T-helper 2 cell treated with Interferon-gamma antibody and Interleukin-4, amounts not matched to agents 5 μg/mL and 100 μg/mL, for 36 hours (primary cell): ENCODE measurements at regions not wholly inside any gene's neighbourhood (a gene's known extent, or its start where the extent isn't known, plus 50 kb on each side); places are given as distances from the start of the nearest gene placed in this dataset.

Experiments used
- DNase-seq: peaks from one replicate; pipeline ENCODE4 v3.0.0; 2021; ENCODE audit warnings: low spot score
- H3K27ac Mint-ChIP-seq: one replicate; pipeline ENCODE4 v1.8.0; 2021; ENCODE audit warnings: mild to moderate bottlenecking, mixed read lengths
- H3K27me3 Mint-ChIP-seq: one replicate; pipeline ENCODE4 v1.8.0; 2021; ENCODE audit warnings: low read depth, mixed read lengths
- H3K36me3 Mint-ChIP-seq: one replicate; pipeline ENCODE4 v1.8.0; 2021; ENCODE audit warnings: low read depth, mixed read lengths
- H3K4me1 Mint-ChIP-seq: one replicate; pipeline ENCODE4 v1.8.0; 2021; ENCODE audit warnings: low read depth, mixed read lengths
- H3K4me3 Mint-ChIP-seq: one replicate; pipeline ENCODE4 v1.8.0; 2022; ENCODE audit warnings: mild to moderate bottlenecking, moderate library complexity, mixed read lengths
- H3K9me3 Mint-ChIP-seq: one replicate; pipeline ENCODE4 v1.8.0; 2021; ENCODE audit warnings: mixed read lengths

DNA sequence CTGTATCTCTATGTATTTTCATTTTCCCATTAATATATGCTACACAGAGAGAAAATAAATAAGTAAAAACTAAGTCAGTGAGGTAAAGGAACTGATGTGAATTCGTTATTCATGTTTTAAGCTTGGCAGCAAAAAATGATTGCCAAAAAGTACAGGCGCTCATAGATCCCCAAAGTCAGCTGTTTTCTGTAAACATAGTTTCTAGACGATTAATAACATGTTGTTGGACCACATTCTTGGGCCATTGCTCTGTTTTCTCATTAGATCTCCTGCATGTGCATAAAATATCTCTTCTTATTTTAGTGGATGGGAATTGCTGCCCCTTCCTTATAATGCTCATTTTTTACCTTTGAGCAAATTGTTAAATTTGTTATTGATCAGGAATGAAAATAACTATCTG, 215.2 kb downstream of the TLE1 start:
- no peaks in the 10 kb centered on the region for H3K9me3 Mint-ChIP-seq
- H3K4me1 Mint-ChIP-seq, result no peaks in the 10 kb centered on the region
- H3K27ac Mint-ChIP-seq, result no peak overlapping the region
- H3K36me3 Mint-ChIP-seq, result no peaks in the 10 kb centered on the region
- no peaks in the 10 kb centered on the region for H3K27me3 Mint-ChIP-seq
- H3K4me3 Mint-ChIP-seq, result no peak overlapping the region
- DNase-seq, result no peak

DNA sequence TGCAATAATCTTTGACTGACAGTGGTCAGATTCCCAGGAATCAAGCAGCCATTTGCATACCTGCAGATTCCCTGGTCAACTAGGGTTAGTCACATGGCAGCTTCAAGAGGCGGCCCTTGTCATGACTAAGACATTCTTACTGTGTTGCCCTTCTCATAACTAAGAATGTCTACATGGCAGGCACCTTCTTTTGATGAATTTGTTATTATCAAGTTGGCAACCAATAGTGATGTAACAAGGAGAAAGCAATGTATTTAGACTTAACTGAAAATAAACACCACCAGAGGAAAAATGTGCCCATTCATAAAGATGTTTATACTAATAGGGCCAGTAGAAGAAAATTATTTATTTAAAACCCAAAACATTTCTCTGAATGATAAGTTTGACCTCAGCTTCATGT, 215.6 kb downstream of the TLE1 start:
- H3K9me3 Mint-ChIP-seq, result no peaks in the 10 kb centered on the region
- H3K27me3 Mint-ChIP-seq, result no peaks in the 10 kb centered on the region
- no peak for DNase-seq
- no peaks in the 10 kb centered on the region for H3K36me3 Mint-ChIP-seq
- no peaks in the 10 kb centered on the region for H3K4me1 Mint-ChIP-seq
- H3K4me3 Mint-ChIP-seq, result no peak overlapping the region
- H3K27ac Mint-ChIP-seq, result no peak overlapping the region

DNA sequence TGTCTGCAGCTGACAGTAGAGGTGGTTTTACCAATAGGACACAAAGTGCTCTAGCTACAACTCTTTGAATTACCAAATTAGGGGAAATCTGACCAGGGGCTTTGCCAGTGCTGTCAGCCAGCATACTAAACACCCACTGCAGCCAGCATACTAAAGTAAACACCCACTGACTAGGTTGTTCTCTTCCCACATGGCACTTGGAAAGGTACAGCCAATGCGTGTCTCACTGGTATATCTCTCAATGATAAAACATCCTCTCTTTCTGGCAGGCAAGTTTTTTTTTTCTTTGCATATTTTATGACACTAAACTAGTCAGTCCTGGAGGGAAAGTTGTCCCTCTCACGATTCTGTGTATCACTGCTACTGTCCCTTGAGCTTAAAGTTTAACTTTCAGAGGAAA, 216.1 kb downstream of the TLE1 start:
- H3K4me1 Mint-ChIP-seq, result no peaks in the 10 kb centered on the region
- no peak overlapping the region for H3K4me3 Mint-ChIP-seq

DNA sequence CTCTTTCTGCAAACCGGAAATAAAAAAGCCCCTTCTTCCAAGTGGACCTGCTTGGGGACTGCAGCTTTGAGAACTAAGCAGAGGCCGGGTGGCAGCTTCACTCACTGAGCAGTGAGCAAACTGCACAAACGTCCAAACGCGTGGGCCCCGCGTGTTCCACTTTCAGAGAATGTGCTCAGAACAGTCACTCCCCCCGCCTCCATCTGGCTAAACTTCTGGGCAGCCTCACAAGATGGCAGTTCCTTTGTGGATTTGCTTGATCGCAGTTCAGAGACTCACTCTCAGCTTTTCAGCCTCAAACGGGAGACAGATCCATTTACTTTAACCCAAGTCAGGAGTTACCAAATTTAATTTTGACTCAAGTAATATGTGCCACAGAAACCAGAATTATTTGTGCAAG, 216.6 kb downstream of the TLE1 start:
- Mint-ChIP-seq H3K4me3 (no peak overlapping the region), H3K27ac (no peak overlapping the region), H3K36me3 (no peaks in the 10 kb centered on the region), H3K27me3 (no peaks in the 10 kb centered on the region), H3K9me3 (no peaks in the 10 kb centered on the region), H3K4me1 (no peaks in the 10 kb centered on the region)
- no peak for DNase-seq

More for the DNA sequence above, 216.1 kb downstream of the TLE1 start:
- Mint-ChIP-seq H3K27me3 (no peaks in the 10 kb centered on the region), H3K9me3 (no peaks in the 10 kb centered on the region), H3K36me3 (no peaks in the 10 kb centered on the region), H3K27ac (no peak overlapping the region)
- no peak for DNase-seq

DNA sequence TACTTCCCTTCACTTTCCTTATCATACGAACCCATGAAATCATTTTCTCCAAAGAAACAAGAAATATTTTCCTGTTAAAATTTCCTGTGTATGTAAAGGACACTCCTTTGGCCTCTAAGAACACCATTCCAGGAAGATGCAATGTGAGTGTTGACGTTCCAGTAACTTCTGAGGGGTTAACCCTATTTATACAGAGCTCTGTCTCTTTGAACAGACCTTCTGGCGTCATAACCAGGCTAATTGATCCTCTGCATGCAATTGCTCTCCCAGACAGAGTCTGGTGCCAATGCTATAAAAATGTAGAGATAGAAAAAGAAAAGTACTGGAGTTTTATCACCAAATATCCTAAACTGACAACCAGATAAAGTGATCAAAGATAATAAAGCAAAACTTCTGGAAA, 218.5 kb downstream of the TLE1 start:
- Mint-ChIP-seq H3K27ac (no peak overlapping the region), H3K27me3 (no peaks in the 10 kb centered on the region), H3K36me3 (no peaks in the 10 kb centered on the region), H3K4me1 (no peaks in the 10 kb centered on the region), H3K4me3 (no peak overlapping the region), H3K9me3 (no peaks in the 10 kb centered on the region)
- no peak for DNase-seq

DNA sequence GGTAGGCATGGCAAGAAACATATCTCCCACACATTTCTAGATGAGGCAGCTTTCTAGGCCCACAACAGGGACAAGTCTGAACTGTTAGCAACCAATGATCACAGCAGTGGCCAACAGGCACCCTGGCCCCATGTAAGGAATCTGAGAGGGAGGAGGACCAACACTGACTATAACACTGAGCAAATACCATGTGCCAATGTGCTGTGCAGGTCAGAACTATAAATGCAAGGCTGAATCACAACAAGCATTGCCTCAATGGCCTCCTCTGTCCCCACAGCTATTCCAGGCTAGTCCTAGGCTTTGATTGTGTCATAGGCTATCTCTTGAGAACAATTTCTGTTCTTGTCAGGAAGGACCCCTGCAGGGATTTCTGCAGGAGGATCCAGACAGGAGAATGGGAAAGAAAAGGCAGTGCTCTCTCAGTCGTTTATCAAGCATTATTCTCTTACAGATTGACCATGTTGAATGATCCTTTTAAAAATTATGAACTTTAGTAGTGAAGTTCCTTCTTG, 221.2 kb downstream of the TLE1 start:
- H3K27me3 Mint-ChIP-seq, result no peaks in the 10 kb centered on the region
- no peak for DNase-seq
- H3K9me3 Mint-ChIP-seq, result no peaks in the 10 kb centered on the region
- no peak overlapping the region for H3K27ac Mint-ChIP-seq
- H3K36me3 Mint-ChIP-seq, result no peaks in the 10 kb centered on the region
- no peaks in the 10 kb centered on the region for H3K4me1 Mint-ChIP-seq
- H3K4me3 Mint-ChIP-seq, result no peak overlapping the region

DNA sequence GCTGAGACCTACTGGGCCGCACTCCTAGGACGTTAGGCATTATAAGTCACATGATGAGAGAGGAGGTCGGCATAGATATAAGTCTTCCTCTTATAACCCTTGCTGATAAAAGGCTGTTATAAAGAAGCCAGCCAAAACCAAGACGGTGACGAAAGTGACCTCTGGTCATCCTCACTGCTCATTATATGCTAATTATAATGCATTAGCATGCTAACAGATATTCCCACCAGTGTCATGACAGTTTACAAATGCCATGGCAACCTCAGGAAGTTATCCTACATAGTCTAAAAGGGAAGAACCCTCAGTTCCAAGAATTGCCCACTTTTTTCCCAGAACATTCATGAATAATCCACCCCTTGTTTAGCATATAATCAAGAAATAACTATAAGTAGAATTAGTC, 222.4 kb downstream of the TLE1 start:
- DNase-seq, result no peak

DNA sequence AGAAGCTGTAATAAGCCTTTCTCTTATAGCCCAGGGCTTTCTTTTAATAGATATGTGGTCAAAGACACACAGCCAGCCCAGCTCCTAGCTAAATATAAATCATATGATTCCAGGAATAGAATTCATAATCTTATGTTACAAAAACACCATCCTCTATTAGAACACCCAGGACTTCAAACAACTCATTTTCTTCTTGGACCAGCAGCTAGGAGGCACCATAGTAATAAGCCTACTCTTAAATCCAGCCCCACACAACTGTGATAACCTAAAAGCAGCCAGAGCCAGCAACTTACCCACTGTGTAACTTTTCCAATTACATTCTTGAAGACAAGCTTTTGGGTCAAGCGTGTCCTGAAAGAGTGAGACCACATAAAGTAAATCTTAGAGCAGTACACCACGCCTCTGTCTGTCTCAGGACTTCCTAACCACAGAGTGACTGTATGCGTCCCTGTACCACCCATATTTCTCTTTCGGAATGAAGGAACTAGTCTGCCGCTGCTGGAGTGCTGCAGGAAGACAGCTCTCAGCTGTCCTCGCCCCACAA, 223.8 kb downstream of the TLE1 start:
- Mint-ChIP-seq H3K36me3 (no peaks in the 10 kb centered on the region), H3K4me3 (no peak overlapping the region), H3K27me3 (no peaks in the 10 kb centered on the region), H3K9me3 (no peaks in the 10 kb centered on the region), H3K4me1 (no peaks in the 10 kb centered on the region), H3K27ac (no peak overlapping the region)
- DNase-seq, result no peak

More for the DNA sequence above, 222.4 kb downstream of the TLE1 start:
- no peak overlapping the region for H3K27ac Mint-ChIP-seq
- no peaks in the 10 kb centered on the region for H3K4me1 Mint-ChIP-seq
- no peaks in the 10 kb centered on the region for H3K9me3 Mint-ChIP-seq
- H3K27me3 Mint-ChIP-seq, result no peaks in the 10 kb centered on the region
- H3K36me3 Mint-ChIP-seq, result no peaks in the 10 kb centered on the region
- H3K4me3 Mint-ChIP-seq, result no peak overlapping the region

DNA sequence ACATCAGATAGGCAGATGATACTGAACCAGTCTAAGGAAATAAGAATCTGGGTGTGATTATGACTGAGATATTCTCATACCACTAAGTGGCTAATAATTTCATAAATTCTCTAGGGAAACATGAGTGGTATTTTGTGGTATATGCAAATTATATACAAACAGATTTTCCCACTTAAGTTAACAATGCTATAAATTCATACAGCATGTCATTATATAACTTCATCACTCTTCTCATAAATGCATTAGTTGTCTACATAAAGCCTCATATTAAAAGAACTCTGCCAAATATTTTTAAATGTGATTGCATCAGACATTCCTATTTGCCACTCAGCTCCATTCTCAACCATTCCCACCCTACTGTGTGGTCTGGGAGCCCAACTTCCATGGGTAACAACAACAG, 226.5 kb downstream of the TLE1 start:
- no peaks in the 10 kb centered on the region for H3K4me1 Mint-ChIP-seq
- DNase-seq, result no peak
- H3K27ac Mint-ChIP-seq, result no peak overlapping the region
- no peaks in the 10 kb centered on the region for H3K36me3 Mint-ChIP-seq
- H3K27me3 Mint-ChIP-seq, result no peaks in the 10 kb centered on the region
- H3K4me3 Mint-ChIP-seq, result no peak overlapping the region
- peaks cover 8% of the 10 kb centered on the region for H3K9me3 Mint-ChIP-seq

DNA sequence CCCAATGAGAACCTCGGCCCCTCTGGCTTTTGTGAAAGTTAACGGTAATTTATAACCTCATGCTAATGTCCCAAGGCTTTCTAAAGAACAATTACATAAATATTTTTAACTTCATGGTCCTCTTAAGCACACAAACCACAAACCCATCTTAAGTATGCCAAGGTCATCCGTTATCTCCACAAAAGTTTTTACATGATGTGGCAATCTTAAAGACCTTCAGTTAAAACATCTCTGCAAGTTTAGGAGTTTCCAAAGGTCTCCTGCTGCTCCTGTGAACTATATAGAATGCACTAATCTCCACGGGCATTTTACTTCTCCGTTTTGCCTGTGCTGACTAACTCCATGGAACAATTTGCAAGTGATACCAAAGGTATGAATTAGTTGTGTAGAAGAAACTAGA, 228.2 kb downstream of the TLE1 start:
- DNase-seq, result no peak
- Mint-ChIP-seq H3K9me3 (peaks cover 8% of the 10 kb centered on the region), H3K27me3 (no peaks in the 10 kb centered on the region), H3K4me3 (no peak overlapping the region), H3K4me1 (no peaks in the 10 kb centered on the region), H3K27ac (no peak overlapping the region), H3K36me3 (no peaks in the 10 kb centered on the region)

DNA sequence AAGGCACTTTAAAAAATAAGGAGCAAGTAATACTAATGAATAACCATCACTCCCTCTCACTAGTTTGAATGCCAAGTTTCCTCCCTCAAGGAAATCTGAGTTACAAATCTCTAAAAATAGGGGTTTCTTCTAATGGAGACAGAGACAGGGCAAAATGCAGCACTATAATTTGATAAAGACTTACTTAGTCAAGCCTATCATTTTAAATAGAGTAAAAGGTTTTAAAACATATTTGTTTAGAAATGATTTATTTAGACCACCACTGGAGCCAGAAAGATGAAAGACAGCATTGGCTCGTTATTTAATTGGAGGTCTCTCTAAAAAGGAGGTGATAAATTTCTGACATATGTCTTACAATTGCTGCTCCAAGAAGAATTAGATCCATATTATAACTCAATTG, 228.7 kb downstream of the TLE1 start:
- Mint-ChIP-seq H3K4me1 (no peaks in the 10 kb centered on the region), H3K4me3 (no peak overlapping the region), H3K36me3 (no peaks in the 10 kb centered on the region), H3K27ac (no peak overlapping the region), H3K9me3 (peaks cover 8% of the 10 kb centered on the region), H3K27me3 (no peaks in the 10 kb centered on the region)
- DNase-seq, result no peak

DNA sequence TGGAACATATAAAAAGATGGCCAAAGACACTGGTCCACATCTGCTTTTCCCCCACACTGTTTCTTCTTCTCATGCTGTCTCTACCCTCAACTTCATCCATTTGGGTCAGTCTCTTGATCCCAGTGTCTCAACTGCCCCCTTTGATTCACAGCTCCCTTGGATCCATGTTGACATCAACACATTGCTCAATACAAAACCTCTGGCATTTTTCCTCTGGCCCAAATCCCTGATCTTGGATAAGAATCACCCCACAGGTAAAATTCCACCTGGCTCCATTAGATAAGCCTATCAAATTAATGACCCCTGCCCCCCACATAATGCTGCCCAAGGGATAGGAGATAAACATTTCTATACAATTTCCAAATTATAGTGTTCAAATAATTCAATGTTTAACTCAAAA, 229.8 kb downstream of the TLE1 start:
- H3K9me3 Mint-ChIP-seq, result peaks cover 8% of the 10 kb centered on the region
- H3K4me1 Mint-ChIP-seq, result no peaks in the 10 kb centered on the region
- no peak overlapping the region for H3K4me3 Mint-ChIP-seq
- H3K27ac Mint-ChIP-seq, result no peak overlapping the region
- no peaks in the 10 kb centered on the region for H3K36me3 Mint-ChIP-seq
- DNase-seq, result no peak
- no peaks in the 10 kb centered on the region for H3K27me3 Mint-ChIP-seq

DNA sequence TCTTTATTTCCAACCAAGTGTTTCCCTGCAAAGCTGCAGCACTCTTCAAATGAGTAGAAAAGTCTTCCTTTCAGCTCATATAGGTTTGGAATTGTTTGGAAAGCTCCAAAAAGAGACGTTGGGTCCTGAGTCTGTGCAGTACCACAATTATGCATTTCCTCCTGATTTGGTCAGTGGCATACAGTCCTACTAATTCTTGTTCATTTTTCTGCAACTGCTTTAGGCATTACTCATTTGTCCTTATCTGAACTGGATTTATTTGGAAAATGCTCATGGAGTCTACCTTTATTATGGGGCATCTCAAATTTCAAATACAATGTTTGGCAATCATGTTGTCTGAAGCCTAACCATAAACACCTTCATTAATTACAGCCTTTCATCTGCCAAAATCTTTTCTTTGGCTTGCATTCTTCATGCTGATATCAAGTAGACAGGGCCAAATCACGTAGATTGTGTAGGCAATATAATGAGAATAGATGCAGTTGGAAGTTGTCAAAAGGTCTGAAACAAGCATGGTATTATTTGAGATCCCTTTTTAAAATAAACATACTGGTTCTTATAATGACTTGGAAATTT, 232.8 kb downstream of the TLE1 start:
- peaks cover 12% of the 10 kb centered on the region for H3K9me3 Mint-ChIP-seq
- H3K27me3 Mint-ChIP-seq, result no peaks in the 10 kb centered on the region
- no peak overlapping the region for H3K27ac Mint-ChIP-seq
- no peaks in the 10 kb centered on the region for H3K4me1 Mint-ChIP-seq
- DNase-seq, result no peak
- no peaks in the 10 kb centered on the region for H3K36me3 Mint-ChIP-seq
- no peak overlapping the region for H3K4me3 Mint-ChIP-seq

DNA sequence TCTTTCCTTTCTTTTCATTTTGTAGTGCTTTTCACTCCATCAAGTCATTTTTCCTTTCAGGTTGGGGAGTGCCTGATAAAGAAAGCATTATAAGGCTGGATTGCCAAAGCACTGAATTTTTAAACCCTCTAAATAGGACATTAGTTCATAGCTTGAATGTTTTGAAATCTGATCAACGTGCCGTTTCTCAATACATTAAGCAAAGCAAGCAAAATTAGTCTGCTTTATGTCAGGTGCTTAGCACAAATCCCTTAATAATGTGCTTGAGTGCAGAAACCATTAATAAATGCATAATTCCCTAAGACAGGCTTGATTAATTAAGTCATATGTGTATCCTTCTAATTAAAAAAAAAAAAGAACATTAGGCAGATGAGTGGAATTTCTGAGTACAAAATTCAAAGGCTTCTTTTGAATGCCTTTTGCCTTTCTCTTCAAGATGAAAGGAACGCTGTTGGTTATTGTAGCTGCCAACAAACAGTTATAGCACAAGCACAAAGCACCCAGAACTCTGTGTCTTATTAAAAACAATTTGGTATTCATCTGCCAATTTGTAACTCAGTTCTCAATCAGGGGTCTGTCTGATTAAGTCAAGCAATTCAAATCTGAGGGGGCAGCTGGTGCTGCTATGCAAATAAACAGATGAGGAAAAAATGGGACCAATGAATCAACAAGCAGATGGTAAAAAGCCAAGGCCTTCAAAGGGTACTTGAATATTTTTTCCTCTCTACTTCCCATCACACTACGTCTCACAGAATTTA, 233.7 kb downstream of the TLE1 start:
- no peaks in the 10 kb centered on the region for H3K27me3 Mint-ChIP-seq
- no peak for DNase-seq
- no peaks in the 10 kb centered on the region for H3K36me3 Mint-ChIP-seq
- no peaks in the 10 kb centered on the region for H3K4me1 Mint-ChIP-seq
- no peak overlapping the region for H3K4me3 Mint-ChIP-seq
- H3K27ac Mint-ChIP-seq, result no peak overlapping the region
- H3K9me3 Mint-ChIP-seq, result peaks cover 16% of the 10 kb centered on the region
